ENCODE measurements at regions not wholly inside any gene's neighbourhood (a gene's known extent, or its start where the extent isn't known, plus 50 kb on each side); places are given as distances from the start of the nearest gene placed in this dataset.

DNA sequence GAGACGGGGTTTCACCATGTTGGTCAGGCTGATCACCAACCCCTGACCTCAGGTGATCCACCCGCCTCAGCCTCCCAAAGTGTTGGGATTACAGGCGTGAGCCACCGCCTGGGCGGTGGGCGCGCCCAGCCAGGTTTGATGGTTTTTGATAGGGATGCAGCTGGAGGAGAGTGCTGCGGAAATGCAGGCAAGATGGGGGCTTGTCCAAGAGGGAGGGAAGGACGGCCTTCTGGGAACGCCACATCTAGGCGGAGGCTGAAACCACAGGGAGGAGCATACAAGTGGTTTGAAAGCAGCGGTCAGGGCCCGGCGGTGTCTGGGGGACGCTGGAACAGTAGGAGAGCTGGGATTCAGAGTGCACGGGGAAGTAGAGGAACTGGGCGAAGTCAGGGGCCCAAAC lies 134.6 kb downstream of the VRK1 start:
- Histone ChIP-seq H3K4me3 (ENCODE audit: low read length) (no peak overlapping the region), H3K4me1 (ENCODE audit: control insufficient read depth, insufficient read depth, low read length) (no peaks in the 10 kb centered on the region), H3K9me3 (ENCODE audit: control insufficient read depth, low read depth, low read length) (no peaks in the 10 kb centered on the region), H3K36me3 (ENCODE audit: control insufficient read depth, insufficient read depth, low read length) (no peaks in the 10 kb centered on the region), H3K27me3 (ENCODE audit: control insufficient read depth, insufficient read depth, low read length) (no peaks in the 10 kb centered on the region), H3K27ac (ENCODE audit: low read length) (no peak overlapping the region)
- WGBS (ENCODE audit: insufficient coverage, low lambda C conversion rate), result no CpG with 5 or more reads among the region's 17 CpGs
- DNase-seq, result no peak

DNA sequence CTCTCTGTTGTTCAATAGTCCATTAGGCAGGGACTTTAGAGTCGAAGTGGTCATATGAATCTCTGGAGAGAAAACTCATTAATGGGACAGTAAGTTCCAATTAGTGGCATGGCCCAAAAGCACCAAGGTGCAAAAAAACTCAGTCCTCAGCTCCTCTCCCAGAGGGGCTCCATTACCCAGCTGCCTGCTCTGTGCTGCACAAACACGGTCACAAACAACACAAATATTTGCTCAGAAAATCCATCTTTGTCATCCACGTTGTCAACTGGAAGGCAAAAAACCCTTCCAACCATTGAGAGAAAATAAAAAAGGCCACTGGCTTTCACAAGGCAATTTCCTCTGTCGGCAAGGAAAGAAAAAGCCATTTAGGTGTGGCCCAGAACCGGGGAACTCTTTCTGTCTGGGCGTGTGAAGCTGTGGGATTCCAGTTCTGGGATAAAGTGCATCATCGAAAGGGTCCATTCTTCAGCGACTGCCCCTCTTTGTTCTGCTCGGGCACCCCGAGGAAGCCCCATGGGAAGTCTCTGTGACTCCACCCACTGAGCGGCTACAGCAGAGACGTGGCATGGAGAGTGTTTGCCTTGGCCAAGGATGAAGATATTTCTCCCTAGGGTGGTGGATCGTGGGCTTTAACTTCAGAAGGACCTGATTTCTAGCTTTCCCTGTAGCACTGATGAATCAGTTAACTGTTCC lies 137.6 kb downstream of the VRK1 start:
- H3K27me3 ChIP-seq (ENCODE audit: control insufficient read depth, insufficient read depth, low read length), result no peaks in the 10 kb centered on the region
- H3K4me3 ChIP-seq (ENCODE audit: low read length), result no peak overlapping the region
- no peak overlapping the region for H3K27ac ChIP-seq (ENCODE audit: low read length)
- H3K9me3 ChIP-seq (ENCODE audit: control insufficient read depth, low read depth, low read length), result no peaks in the 10 kb centered on the region
- DNase-seq, result no peak
- WGBS (ENCODE audit: insufficient coverage, low lambda C conversion rate), result 75% methylated on average over 3 of the region's 13 CpGs
- H3K4me1 ChIP-seq (ENCODE audit: control insufficient read depth, insufficient read depth, low read length), result no peaks in the 10 kb centered on the region
- no peaks in the 10 kb centered on the region for H3K36me3 ChIP-seq (ENCODE audit: control insufficient read depth, insufficient read depth, low read length)

DNA sequence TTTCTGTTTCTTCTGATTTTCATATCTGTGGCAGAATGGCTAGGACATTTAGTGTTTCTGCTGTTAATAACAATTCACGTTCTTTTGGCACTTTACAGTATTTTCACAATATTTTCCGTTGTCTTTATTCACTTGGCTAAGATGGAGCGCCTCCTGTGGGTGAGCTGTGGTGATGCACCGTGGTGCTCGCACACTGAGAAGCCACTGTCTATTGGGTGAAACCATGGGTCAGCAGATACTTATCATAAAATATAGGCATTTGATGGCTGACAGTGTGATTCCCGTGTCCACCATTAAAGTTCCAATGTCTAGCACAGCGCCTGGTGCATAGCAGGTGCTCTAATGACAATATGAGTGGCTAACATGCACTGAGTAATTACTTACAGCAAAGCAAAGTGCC lies 141.8 kb downstream of the VRK1 start:
- no peaks in the 10 kb centered on the region for H3K36me3 ChIP-seq (ENCODE audit: control insufficient read depth, insufficient read depth, low read length)
- no peak overlapping the region for H3K4me3 ChIP-seq (ENCODE audit: low read length)
- H3K9me3 ChIP-seq (ENCODE audit: control insufficient read depth, low read depth, low read length), result no peaks in the 10 kb centered on the region
- WGBS (ENCODE audit: insufficient coverage, low lambda C conversion rate), result no CpG with 5 or more reads among the region's 7 CpGs
- no peaks in the 10 kb centered on the region for H3K27me3 ChIP-seq (ENCODE audit: control insufficient read depth, insufficient read depth, low read length)
- no peaks in the 10 kb centered on the region for H3K4me1 ChIP-seq (ENCODE audit: control insufficient read depth, insufficient read depth, low read length)
- no peak overlapping the region for H3K27ac ChIP-seq (ENCODE audit: low read length)
- no peak for DNase-seq

DNA sequence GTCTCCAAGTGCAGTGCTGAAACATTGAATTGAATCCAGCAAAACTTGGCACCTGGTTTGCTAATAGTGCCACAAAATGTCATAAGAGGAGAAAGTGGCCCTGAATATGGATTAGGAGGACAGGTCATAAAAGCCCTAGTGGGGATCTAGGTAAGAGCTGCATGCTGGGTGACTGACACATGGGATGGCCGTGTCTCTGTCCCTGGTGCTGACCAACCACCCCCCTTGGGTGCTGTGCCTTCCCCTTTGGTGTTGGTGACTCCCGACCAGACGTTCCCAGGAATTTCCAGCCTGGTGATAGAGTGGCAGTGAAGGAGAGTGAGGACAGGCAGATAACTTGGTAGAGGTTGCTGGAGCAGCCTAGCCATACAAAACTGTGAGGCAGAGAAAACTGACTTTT lies 142.8 kb downstream of the VRK1 start:
- Histone ChIP-seq H3K9me3 (ENCODE audit: control insufficient read depth, low read depth, low read length) (no peaks in the 10 kb centered on the region), H3K4me3 (ENCODE audit: low read length) (no peak overlapping the region), H3K36me3 (ENCODE audit: control insufficient read depth, insufficient read depth, low read length) (no peaks in the 10 kb centered on the region), H3K27ac (ENCODE audit: low read length) (no peak overlapping the region), H3K27me3 (ENCODE audit: control insufficient read depth, insufficient read depth, low read length) (no peaks in the 10 kb centered on the region), H3K4me1 (ENCODE audit: control insufficient read depth, insufficient read depth, low read length) (no peaks in the 10 kb centered on the region)
- WGBS (ENCODE audit: insufficient coverage, low lambda C conversion rate), result no CpG with 5 or more reads among the region's 3 CpGs
- DNase-seq, result no peak

DNA sequence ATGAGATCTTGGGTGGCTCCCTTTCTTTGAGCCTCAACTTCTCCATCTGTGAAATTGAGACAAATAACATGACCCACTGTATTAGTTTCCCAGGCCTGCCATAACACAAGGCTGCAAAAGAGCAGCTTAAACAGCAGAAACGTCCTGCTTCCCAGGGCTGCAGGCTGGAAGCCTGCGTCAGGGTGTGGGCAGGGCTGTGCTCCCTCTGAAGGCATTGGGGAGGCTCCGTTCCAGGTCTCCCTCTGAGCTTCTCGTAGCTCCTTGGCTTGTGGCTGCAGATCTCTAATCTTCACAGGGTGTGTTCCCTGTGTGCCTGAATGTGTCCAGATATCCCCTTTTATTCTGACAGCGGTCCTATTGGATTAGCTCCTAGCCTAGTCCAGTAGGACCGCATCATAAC lies 147.1 kb downstream of the VRK1 start:
- Histone ChIP-seq H3K4me3 (ENCODE audit: low read length) (no peak overlapping the region), H3K9me3 (ENCODE audit: control insufficient read depth, low read depth, low read length) (no peaks in the 10 kb centered on the region), H3K27me3 (ENCODE audit: control insufficient read depth, insufficient read depth, low read length) (no peaks in the 10 kb centered on the region), H3K36me3 (ENCODE audit: control insufficient read depth, insufficient read depth, low read length) (no peaks in the 10 kb centered on the region), H3K4me1 (ENCODE audit: control insufficient read depth, insufficient read depth, low read length) (no peaks in the 10 kb centered on the region), H3K27ac (ENCODE audit: low read length) (no peak overlapping the region)
- DNase-seq, result no peak
- WGBS (ENCODE audit: insufficient coverage, low lambda C conversion rate), result 40% methylated on average over 2 of the region's 6 CpGs

DNA sequence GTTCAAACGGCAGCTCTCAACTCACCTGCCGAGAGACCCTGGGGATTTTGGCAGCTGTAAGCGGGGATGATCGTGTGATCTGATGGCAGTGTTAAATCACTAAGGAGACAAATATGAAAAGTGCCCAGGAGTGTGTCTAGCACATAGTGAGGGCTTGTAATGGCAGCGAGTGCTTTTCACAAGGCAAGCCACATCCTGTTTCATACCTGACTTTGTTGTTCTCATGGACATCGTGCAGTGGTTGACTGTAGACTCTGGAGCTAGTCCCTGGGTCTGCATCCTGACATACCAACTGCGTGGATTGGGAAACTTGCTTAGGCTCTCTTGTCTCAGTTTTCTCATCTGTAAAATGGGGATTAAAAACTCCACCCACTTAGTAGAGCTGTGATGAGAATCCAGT lies 148.5 kb downstream of the VRK1 start:
- Histone ChIP-seq H3K4me1 (ENCODE audit: control insufficient read depth, insufficient read depth, low read length) (no peaks in the 10 kb centered on the region), H3K27me3 (ENCODE audit: control insufficient read depth, insufficient read depth, low read length) (no peaks in the 10 kb centered on the region), H3K9me3 (ENCODE audit: control insufficient read depth, low read depth, low read length) (no peaks in the 10 kb centered on the region), H3K36me3 (ENCODE audit: control insufficient read depth, insufficient read depth, low read length) (no peaks in the 10 kb centered on the region), H3K4me3 (ENCODE audit: low read length) (no peak overlapping the region), H3K27ac (ENCODE audit: low read length) (no peak overlapping the region)
- DNase-seq, result no peak
- WGBS (ENCODE audit: insufficient coverage, low lambda C conversion rate), result 100% methylated on average over 1 of the region's 7 CpGs

DNA sequence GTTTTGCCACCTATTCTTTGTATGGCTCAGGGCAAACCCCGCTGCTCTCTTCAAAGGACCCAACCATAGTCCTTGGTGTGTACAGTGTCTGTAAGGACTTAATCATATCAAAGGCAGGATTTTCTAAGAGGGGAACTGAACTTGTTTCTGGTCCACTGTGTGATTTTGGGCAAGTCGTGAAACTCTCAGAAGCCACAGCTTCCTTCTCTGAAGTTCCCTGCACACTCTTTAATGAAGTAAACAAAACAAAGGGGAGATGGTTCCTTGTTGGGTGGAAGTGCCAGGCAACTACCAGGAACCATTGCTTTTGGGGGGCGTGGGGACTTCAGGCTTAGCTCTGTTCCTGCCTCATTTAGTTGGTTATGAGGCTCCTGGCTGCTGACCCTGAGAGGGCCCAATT lies 152.4 kb downstream of the VRK1 start:
- H3K27me3 ChIP-seq (ENCODE audit: control insufficient read depth, insufficient read depth, low read length), result no peaks in the 10 kb centered on the region
- no peak overlapping the region for H3K27ac ChIP-seq (ENCODE audit: low read length)
- H3K9me3 ChIP-seq (ENCODE audit: control insufficient read depth, low read depth, low read length), result no peaks in the 10 kb centered on the region
- no peaks in the 10 kb centered on the region for H3K4me1 ChIP-seq (ENCODE audit: control insufficient read depth, insufficient read depth, low read length)
- no peak overlapping the region for H3K4me3 ChIP-seq (ENCODE audit: low read length)
- 80% methylated on average over 1 of the region's 3 CpGs for WGBS (ENCODE audit: insufficient coverage, low lambda C conversion rate)
- DNase-seq, result no peak
- H3K36me3 ChIP-seq (ENCODE audit: control insufficient read depth, insufficient read depth, low read length), result no peaks in the 10 kb centered on the region

DNA sequence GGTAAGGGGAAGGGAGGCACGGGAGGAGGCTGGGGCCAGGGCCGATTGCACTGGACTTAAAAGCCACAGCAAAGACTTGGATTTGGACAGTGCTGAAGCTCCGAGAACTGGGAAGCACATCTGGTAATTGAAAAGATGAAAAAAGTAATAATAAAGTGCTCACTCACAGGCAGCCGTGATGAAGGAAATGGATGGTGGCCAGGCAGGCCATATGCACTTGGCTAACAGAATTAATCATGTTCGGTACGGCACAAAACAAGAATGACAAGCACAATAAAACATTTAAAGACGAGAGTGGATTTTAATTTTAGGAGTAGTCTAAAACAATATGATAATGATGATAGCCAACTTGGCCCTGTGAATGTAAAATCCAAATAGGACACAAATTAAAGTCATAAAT lies 154.3 kb downstream of the VRK1 start:
- Histone ChIP-seq H3K27ac (ENCODE audit: low read length) (no peak overlapping the region), H3K4me3 (ENCODE audit: low read length) (no peak overlapping the region), H3K36me3 (ENCODE audit: control insufficient read depth, insufficient read depth, low read length) (no peaks in the 10 kb centered on the region), H3K4me1 (ENCODE audit: control insufficient read depth, insufficient read depth, low read length) (no peaks in the 10 kb centered on the region), H3K9me3 (ENCODE audit: control insufficient read depth, low read depth, low read length) (no peaks in the 10 kb centered on the region), H3K27me3 (ENCODE audit: control insufficient read depth, insufficient read depth, low read length) (no peaks in the 10 kb centered on the region)
- DNase-seq, result no peak
- 95% methylated on average over 5 of the region's 7 CpGs for WGBS (ENCODE audit: insufficient coverage, low lambda C conversion rate)

DNA sequence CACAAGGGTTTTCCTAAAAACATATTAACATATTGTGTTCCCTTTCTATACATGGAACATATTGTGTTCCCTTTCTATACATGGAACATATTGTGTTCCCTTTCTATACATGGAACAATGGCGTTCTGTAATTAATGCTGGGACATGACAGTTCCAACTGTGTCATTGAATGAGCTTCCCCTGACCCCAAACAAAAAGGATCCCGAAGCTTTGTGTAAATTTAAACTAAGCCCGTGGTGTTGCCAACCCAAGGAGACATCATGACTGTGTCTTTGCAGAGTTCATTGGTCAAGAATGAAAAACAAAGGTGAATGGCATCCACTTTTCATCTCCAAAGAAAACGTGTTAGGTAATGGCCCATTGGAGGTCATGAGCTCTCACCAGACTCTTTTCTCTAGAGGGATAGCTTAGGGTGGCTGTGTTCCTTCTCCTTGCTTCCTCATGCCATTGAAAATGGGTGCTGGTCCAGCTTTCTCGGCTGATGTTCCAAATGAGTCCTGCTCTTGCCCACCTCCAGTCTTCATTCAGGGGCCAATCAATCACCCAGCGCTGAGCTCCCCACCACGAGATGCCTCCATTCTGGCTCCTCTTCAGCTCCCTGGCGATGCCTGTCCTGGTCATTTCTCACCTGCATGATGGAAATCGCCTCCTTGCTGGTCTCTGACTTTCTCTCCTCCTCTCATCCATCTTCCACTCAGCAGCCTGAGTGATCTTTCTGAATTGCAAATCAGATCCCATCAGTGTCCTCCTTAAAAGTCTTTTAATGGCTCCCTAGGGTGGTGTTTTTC lies 156.1 kb downstream of the VRK1 start:
- Histone ChIP-seq H3K9me3 (ENCODE audit: control insufficient read depth, low read depth, low read length) (no peaks in the 10 kb centered on the region), H3K4me3 (ENCODE audit: low read length) (no peak overlapping the region), H3K27ac (ENCODE audit: low read length) (no peak overlapping the region), H3K4me1 (ENCODE audit: control insufficient read depth, insufficient read depth, low read length) (no peaks in the 10 kb centered on the region), H3K36me3 (ENCODE audit: control insufficient read depth, insufficient read depth, low read length) (no peaks in the 10 kb centered on the region), H3K27me3 (ENCODE audit: control insufficient read depth, insufficient read depth, low read length) (no peaks in the 10 kb centered on the region)
- WGBS (ENCODE audit: insufficient coverage, low lambda C conversion rate), result 83% methylated on average over 2 of the region's 9 CpGs
- no peak for DNase-seq

DNA sequence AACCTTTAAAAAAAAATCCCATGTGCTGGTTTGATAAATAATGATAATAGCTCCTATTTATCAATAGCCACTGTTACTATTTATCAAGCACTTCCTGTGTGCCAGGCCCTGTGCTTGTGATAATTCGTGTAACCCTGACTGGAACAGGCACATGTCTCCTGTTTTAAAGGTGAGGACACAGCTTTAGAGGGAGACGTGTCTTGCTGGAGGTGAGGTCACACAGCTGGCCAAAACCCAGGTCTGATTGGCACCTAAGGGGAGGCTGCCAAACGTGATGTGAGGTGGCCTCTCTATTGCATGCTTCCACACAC lies 156.6 kb downstream of the VRK1 start:
- no peak overlapping the region for H3K27ac ChIP-seq (ENCODE audit: low read length)
- no peaks in the 10 kb centered on the region for H3K9me3 ChIP-seq (ENCODE audit: control insufficient read depth, low read depth, low read length)
- no peak for DNase-seq
- no peaks in the 10 kb centered on the region for H3K36me3 ChIP-seq (ENCODE audit: control insufficient read depth, insufficient read depth, low read length)
- no peaks in the 10 kb centered on the region for H3K4me1 ChIP-seq (ENCODE audit: control insufficient read depth, insufficient read depth, low read length)
- H3K4me3 ChIP-seq (ENCODE audit: low read length), result no peak overlapping the region
- WGBS (ENCODE audit: insufficient coverage, low lambda C conversion rate), result no CpG with 5 or more reads among the region's 3 CpGs
- H3K27me3 ChIP-seq (ENCODE audit: control insufficient read depth, insufficient read depth, low read length), result no peaks in the 10 kb centered on the region
